Ovary (tissue), 3 donors: ENCODE measurements at regions not wholly inside any gene's neighbourhood (a gene's known extent, or its start where the extent isn't known, plus 50 kb on each side); places are given as distances from the start of the nearest gene placed in this dataset.

Source experiments
- CTCF ChIP-seq, 3 donors: fragments of 450-650 bp in 2 of 3; fragments of 200-600 bp in 1 of 3; IDR thresholded peaks; one replicate each; pipeline versions ENCODE4 v1.5.1 to v1.8.0; 2016 to 2022; ENCODE audit warnings: antibody characterized with exemption in 3 of 3, mild to moderate bottlenecking in 1 of 3
- EP300 ChIP-seq: sonication (generic); formaldehyde crosslinking; IDR thresholded peaks from one replicate; pipeline ENCODE4 v1.6.1; 2017; ENCODE audit warnings: antibody characterized with exemption
- POLR2A ChIP-seq: fragments of 450-650 bp; IDR thresholded peaks from one replicate; pipeline ENCODE4 v1.6.1; 2017; ENCODE audit warnings: antibody characterized with exemption, mild to moderate bottlenecking, moderate library complexity
- donor health status: DM: no; HTN: no; CAD: no.

DNA sequence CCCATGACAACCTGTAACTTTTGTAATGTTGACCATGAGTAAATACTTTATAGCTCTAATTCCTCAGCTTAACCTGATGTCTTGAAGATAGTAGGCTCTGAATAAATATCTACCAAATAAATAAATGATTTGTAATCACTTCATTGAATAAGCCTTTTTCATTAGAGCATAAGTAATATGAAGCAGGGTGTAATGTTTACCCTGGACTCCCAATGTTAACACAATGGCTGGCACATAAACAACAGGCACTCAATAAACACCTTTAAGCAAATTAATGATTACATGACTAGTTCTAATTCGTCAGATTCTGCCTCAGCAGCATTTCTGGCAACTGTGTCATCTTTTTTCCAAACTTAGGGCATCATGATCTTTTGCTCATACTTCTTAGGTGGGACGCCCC is 396.3 kb downstream of the LIG4 start:
- TF ChIP-seq CTCF (IDR thresholded peaks at IDR 0.05) (no peak), POLR2A (no peak), EP300 (no peak)
